IMR-90 (cell line): ENCODE measurements at regions not wholly inside any gene's neighbourhood (a gene's known extent, or its start where the extent isn't known, plus 50 kb on each side); places are given as distances from the start of the nearest gene placed in this dataset.

Experiments
- ATAC-seq: fragments of 200-7000 bp; cut with Tn5 transposase; 2 replicates; pipeline ENCODE4 v1.9.1; 2020; ENCODE audit warnings: low read depth, mild to moderate bottlenecking, moderate library complexity
- BruUV-seq: library from RNA; stranded (reverse); fragments of 400-500 nt; replicated peaks from 2 replicates; lab custom pipeline; 2021; lab: Mats Ljungman, UMichigan
- CTCF ChIA-PET: fragments of 300-600 bp; formaldehyde crosslinking; extraction: SDS; loops from one replicate; lab custom pipeline; 2021; ENCODE audit warnings: antibody characterized with exemption; lab: Yijun Ruan, JAX
- POLR2A ChIA-PET: fragments of 300-600 bp; sonication (Branson Sonifier 250); formaldehyde crosslinking; loops from one replicate; lab custom pipeline; 2022; ENCODE audit warnings: antibody characterized with exemption; ENCODE audit not compliant: unreplicated experiment; lab: Charles Lee
- DNase-seq: peaks from one replicate; pipeline ENCODE4 v3.0.0; 2013
- H2AFZ ChIP-seq: replicated peaks from 2 replicates; pipeline ENCODE3; 2013; ENCODE audit warnings: low read length, mild to moderate bottlenecking; ENCODE audit not compliant: poor library complexity
- H2AK5ac ChIP-seq: 2 replicates; pipeline ENCODE4 v1.6.1; 2013; ENCODE audit warnings: low read depth, low read length, inconsistent platforms
- H2AK9ac ChIP-seq: replicated peaks from 2 replicates; pipeline ENCODE3; 2013; ENCODE audit warnings: mild to moderate bottlenecking, low read depth, low read length, moderate library complexity; ENCODE audit not compliant: poor library complexity
- H2BK120ac ChIP-seq: 2 replicates; pipeline ENCODE4 v1.6.1; 2013; ENCODE audit warnings: low read depth, low read length, inconsistent platforms
- H2BK15ac ChIP-seq: 3 replicates; pipeline ENCODE4 v1.6.1; 2013; ENCODE audit warnings: low read depth, low read length, inconsistent platforms
- H2BK20ac ChIP-seq: 2 replicates; pipeline ENCODE4 v1.6.1; 2013; ENCODE audit warnings: low read depth, mild to moderate bottlenecking, inconsistent platforms, low read length, moderate library complexity
- H2BK5ac ChIP-seq: 2 replicates; pipeline ENCODE4 v1.6.1; 2013; ENCODE audit warnings: mild to moderate bottlenecking, low read depth, low read length, inconsistent platforms; ENCODE audit not compliant: poor library complexity, severe bottlenecking
- H3K14ac ChIP-seq: replicated peaks from 2 replicates; pipeline ENCODE4 v1.6.1; 2013; ENCODE audit warnings: low read depth, low read length, inconsistent platforms
- H3K18ac ChIP-seq: 2 replicates; pipeline ENCODE4 v1.6.1; 2013; ENCODE audit warnings: low read depth, low read length, control low read depth
- H3K23ac ChIP-seq: 2 replicates; pipeline ENCODE4 v1.6.1; 2013; ENCODE audit warnings: low read depth, low read length, inconsistent platforms
- H3K27ac ChIP-seq: 2 replicates; pipeline ENCODE4 v1.5.1; 2013; ENCODE audit warnings: mild to moderate bottlenecking, control low read depth, low read length; ENCODE audit not compliant: insufficient read depth
- H3K27me3 ChIP-seq: 2 replicates; pipeline ENCODE4 v1.6.1; 2013; ENCODE audit warnings: low read length; ENCODE audit not compliant: control insufficient read depth, insufficient read depth
- H3K36me3 ChIP-seq: 2 replicates; pipeline ENCODE4 v1.6.1; 2013; ENCODE audit warnings: low read length, mixed read lengths; ENCODE audit not compliant: control insufficient read depth, insufficient read depth
- H3K4ac ChIP-seq: 2 replicates; pipeline ENCODE4 v1.6.1; 2013; ENCODE audit warnings: low read depth, low read length, inconsistent platforms
- H3K4me1 ChIP-seq: 2 replicates; pipeline ENCODE4 v1.6.1; 2013; ENCODE audit warnings: low read length, mixed read lengths; ENCODE audit not compliant: control insufficient read depth, insufficient read depth
- H3K4me2 ChIP-seq: 2 replicates; pipeline ENCODE4 v1.6.1; 2013; ENCODE audit warnings: low read depth, mild to moderate bottlenecking, control low read depth, low read length, moderate library complexity
- H3K4me3 ChIP-seq: 2 replicates; pipeline ENCODE4 v1.5.1; 2013; ENCODE audit warnings: low read depth, mild to moderate bottlenecking, control low read depth, low read length, moderate library complexity; ENCODE audit not compliant: insufficient read depth
- H3K56ac ChIP-seq: 2 replicates; pipeline ENCODE4 v1.6.1; 2013; ENCODE audit warnings: low read length, inconsistent platforms; ENCODE audit not compliant: insufficient read depth; ENCODE audit errors: extremely low read depth
- H3K79me1 ChIP-seq, 2 experiments: 2 replicates each; pipeline ENCODE4 v1.6.1; 2013; ENCODE audit warnings: low read length in 2 of 2, inconsistent platforms in 1 of 2, low read depth in 1 of 2
- H3K9ac ChIP-seq: 2 replicates; pipeline ENCODE4 v1.6.1; 2013; ENCODE audit warnings: low read depth, low read length, control low read depth
- H3K9me1 ChIP-seq: 2 replicates; pipeline ENCODE4 v1.6.1; 2013; ENCODE audit warnings: low read length, inconsistent platforms; ENCODE audit not compliant: insufficient read depth
- H3K9me3 ChIP-seq: 2 replicates; pipeline ENCODE4 v1.6.1; 2013; ENCODE audit warnings: low read length; ENCODE audit not compliant: control insufficient read depth, insufficient read depth
- H4K20me1 ChIP-seq: 2 replicates; pipeline ENCODE4 v1.6.1; 2013; ENCODE audit warnings: low read length, inconsistent platforms; ENCODE audit not compliant: insufficient read depth
- H4K5ac ChIP-seq: 2 replicates; pipeline ENCODE4 v1.6.1; 2013; ENCODE audit warnings: mild to moderate bottlenecking, low read depth, low read length, control low read depth
- H4K8ac ChIP-seq, 2 experiments: 2 replicates each; pipeline ENCODE4 v1.6.1; 2013; ENCODE audit warnings: low read depth in 2 of 2, low read length in 2 of 2, control low read depth in 1 of 2, inconsistent platforms in 1 of 2
- H4K91ac ChIP-seq: 2 replicates; pipeline ENCODE4 v1.6.1; 2013; ENCODE audit warnings: low read depth, low read length, inconsistent platforms; ENCODE audit not compliant: insufficient read depth
- CHD1 ChIP-seq: IDR thresholded peaks from 2 replicates; pipeline ENCODE4 v1.6.1; 2012; ENCODE audit warnings: low read depth, low read length, improper control_type of control experiment
- WGBS, 2 experiments: methylation state at CpG; one replicate each; pipeline versions ENCODE4 v1.1.5 to v1.1.7; 2013; ENCODE audit warnings: missing lambda C conversion rate in 2 of 2; ENCODE audit not compliant: insufficient read length in 1 of 2; ENCODE audit errors: extremely low coverage in 2 of 2; 5-methylcytosine and 5-hydroxymethylcytosine counted together
- dilution Hi-C: fragments of 300-500 bp; cut with HindIII; formaldehyde crosslinking; loops from one replicate; pipeline ENCODE4 v1.14.3; 2018; ENCODE audit warnings: low sequenced_read_pairs; ENCODE audit not compliant: unreplicated experiment
- in situ Hi-C: fragments of 300-500 bp; cut with MboI; formaldehyde crosslinking; loops from 3 replicates; pipeline ENCODE4 v1.14.3; 2019; ENCODE audit warnings: low sequenced_read_pairs, inconsistent platforms, mixed read lengths
- intact Hi-C: fragments of 100-400 bp; cut with micrococcal nuclease; formaldehyde crosslinking; loops from 2 replicates; pipeline ENCODE4 v1.10.0; 2022
- TF ChIP-seq, protein P1 (sequence below): conservative IDR thresholded peaks from 2 replicates; pipeline ENCODE4 v1.5.1; 2012; ENCODE audit warnings: mild to moderate bottlenecking, low read depth, low read length, improper control_type of control experiment

DNA sequence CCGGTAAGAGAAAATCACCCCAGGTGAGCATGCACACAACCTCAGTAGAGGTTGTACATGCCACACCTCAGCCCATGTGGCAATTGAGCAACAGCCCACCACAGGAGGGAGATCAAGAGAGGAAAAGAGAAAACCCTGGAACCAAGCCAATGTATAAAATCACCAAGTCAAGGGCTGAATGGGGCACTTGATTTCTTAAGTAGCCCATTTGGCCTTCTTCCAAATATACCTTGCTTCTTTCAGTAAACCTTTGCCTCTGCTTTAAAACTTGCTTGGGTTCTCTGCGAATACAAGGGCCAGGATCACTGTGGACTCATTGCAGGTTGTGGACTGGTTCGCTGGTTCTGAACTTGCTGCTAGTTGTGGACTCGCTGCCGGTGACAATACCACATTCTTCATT is 1814.0 kb downstream of the PLA2G4A start:
- CTCF ChIA-PET = no interaction called here
- TF ChIP-seq CHD1 = no peak
- TF ChIP-seq, protein P1, sequence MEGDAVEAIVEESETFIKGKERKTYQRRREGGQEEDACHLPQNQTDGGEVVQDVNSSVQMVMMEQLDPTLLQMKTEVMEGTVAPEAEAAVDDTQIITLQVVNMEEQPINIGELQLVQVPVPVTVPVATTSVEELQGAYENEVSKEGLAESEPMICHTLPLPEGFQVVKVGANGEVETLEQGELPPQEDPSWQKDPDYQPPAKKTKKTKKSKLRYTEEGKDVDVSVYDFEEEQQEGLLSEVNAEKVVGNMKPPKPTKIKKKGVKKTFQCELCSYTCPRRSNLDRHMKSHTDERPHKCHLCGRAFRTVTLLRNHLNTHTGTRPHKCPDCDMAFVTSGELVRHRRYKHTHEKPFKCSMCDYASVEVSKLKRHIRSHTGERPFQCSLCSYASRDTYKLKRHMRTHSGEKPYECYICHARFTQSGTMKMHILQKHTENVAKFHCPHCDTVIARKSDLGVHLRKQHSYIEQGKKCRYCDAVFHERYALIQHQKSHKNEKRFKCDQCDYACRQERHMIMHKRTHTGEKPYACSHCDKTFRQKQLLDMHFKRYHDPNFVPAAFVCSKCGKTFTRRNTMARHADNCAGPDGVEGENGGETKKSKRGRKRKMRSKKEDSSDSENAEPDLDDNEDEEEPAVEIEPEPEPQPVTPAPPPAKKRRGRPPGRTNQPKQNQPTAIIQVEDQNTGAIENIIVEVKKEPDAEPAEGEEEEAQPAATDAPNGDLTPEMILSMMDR = no peak

More for the DNA sequence above, 1814.0 kb downstream of the PLA2G4A start:
- Histone ChIP-seq H2BK15ac (no peak overlapping the region), H3K23ac (no peak overlapping the region), H2BK120ac (no peak overlapping the region), H4K91ac (no peak overlapping the region), H3K4me2 (no peak overlapping the region), H3K27ac (no peak overlapping the region), H3K56ac (no peak overlapping the region), H4K20me1 (no peaks in the 10 kb centered on the region), H3K9me1 (no peaks in the 10 kb centered on the region), H4K5ac (no peak overlapping the region), H2BK5ac (no peak overlapping the region), H3K9me3 (no peaks in the 10 kb centered on the region), H3K4me1 (no peaks in the 10 kb centered on the region), H3K14ac (no peak overlapping the region), H2BK20ac (no peak overlapping the region), H3K79me1 (no peaks in the 10 kb centered on the region), H4K8ac (no peak overlapping the region), H3K18ac (no peak overlapping the region), H2AK9ac (no peak overlapping the region), H3K27me3 (no peaks in the 10 kb centered on the region), H3K36me3 (no peaks in the 10 kb centered on the region), H3K9ac (no peak overlapping the region), H3K4me3 (no peak overlapping the region), H2AK5ac (no peak overlapping the region), H2AFZ (no peak overlapping the region), H3K4ac (no peak overlapping the region)
- dilution Hi-C loops (no loop called here), intact Hi-C loops (no loop called here), in situ Hi-C loops (no loop called here)
- POLR2A ChIA-PET = no interaction called here
- ATAC-seq (no peak), DNase-seq (no peak)
- WGBS, 2 experiments = no CpG with 5 or more reads among the region's 5 CpGs
- no TSS peak for BruUV-seq
